SHP77 treated with DMSO at 0.1 percent for 48 hours (cell line): ENCODE measurements at regions not wholly inside any gene's neighbourhood (a gene's known extent, or its start where the extent isn't known, plus 50 kb on each side); places are given as distances from the start of the nearest gene placed in this dataset.
"Not testable (repeated sequence)": the region's sequence is repeated elsewhere in the genome, so short reads cannot be mapped to it uniquely, and the experiment has no call there.

Source experiments
- DNase-seq: peaks from one replicate; lab custom pipeline; 2025; lab: John Stamatoyannopoulos, UW

GRCh38 chr2:109719871-109720270 is 74.2 kb upstream of the RGPD5 start:
- DNase-seq = no peak

GRCh38 chr2:109720380-109721106 is 73.6 kb upstream of the RGPD5 start:
- DNase-seq = no peak

GRCh38 chr2:109721135-109721534 is 73.0 kb upstream of the RGPD5 start:
- DNase-seq = no peak

GRCh38 chr2:109721626-109722025 is 72.5 kb upstream of the RGPD5 start:
- no peak for DNase-seq

- DNase-seq = no peak
Measured at GRCh38 chr2:109722026-109722425, 72.1 kb upstream of the RGPD5 start.

- not testable (repeated sequence) for DNase-seq
Measured at GRCh38 chr2:109722640-109723039, 71.5 kb upstream of the RGPD5 start.

- not testable (repeated sequence) for DNase-seq
Measured at GRCh38 chr2:109723153-109723552, 71.0 kb upstream of the RGPD5 start.

- no peak for DNase-seq
Measured at GRCh38 chr2:109724533-109725460, 69.3 kb upstream of the RGPD5 start.

- no peak for DNase-seq
Measured at GRCh38 chr2:109726379-109727270, 67.5 kb upstream of the RGPD5 start.

- DNase-seq = no peak
Measured at GRCh38 chr2:109727929-109728447, 66.1 kb upstream of the RGPD5 start.

GRCh38 chr2:109733746-109734145 is 60.4 kb upstream of the RGPD5 start:
- DNase-seq = not testable (repeated sequence)

GRCh38 chr2:109736177-109736827 is 57.8 kb upstream of the RGPD5 start:
- peak; percentile 8 for DNase-seq
